Tibial artery (tissue), 4 donors: ENCODE measurements at regions not wholly inside any gene's neighbourhood (a gene's known extent, or its start where the extent isn't known, plus 50 kb on each side); places are given as distances from the start of the nearest gene placed in this dataset.

Experiments
- DNase-seq, 2 donors: peaks; one replicate each; pipeline ENCODE4 v3.0.0-alpha.2; 2019
- H3K27ac ChIP-seq, 2 donors: fragments of 200-600 bp; sonication (generic) in 1 of 2; 1 replicate in 1 of 2; 2 replicates in 1 of 2; pipeline ENCODE4 v1.5.1; 2018 to 2019; ENCODE audit warnings: mild to moderate bottlenecking in 1 of 2
- H3K27me3 ChIP-seq, 2 donors: fragments of 200-600 bp; sonication (generic) in 1 of 2; one replicate each; pipeline versions ENCODE4 v1.5.1 to v1.6.0; 2016 to 2019
- H3K36me3 ChIP-seq, 3 donors: fragments of 200-600 bp; sonication (generic) in 2 of 3; one replicate each; pipeline ENCODE4 v1.5.1; 2016 to 2019; ENCODE audit warnings: mild to moderate bottlenecking in 2 of 3
- H3K4me1 ChIP-seq, 4 donors: fragments of 200-600 bp; sonication (generic) in 2 of 4; 1 replicate in 3 of 4; 2 replicates in 1 of 4; pipeline ENCODE4 v1.5.1; 2016 to 2019
- H3K4me3 ChIP-seq, 2 donors: fragments of 200-600 bp; sonication (generic) in 1 of 2; 1 replicate in 1 of 2; 2 replicates in 1 of 2; pipeline ENCODE4 v1.5.1; 2018 to 2019; ENCODE audit warnings: mild to moderate bottlenecking in 2 of 2
- H3K9me3 ChIP-seq, 3 donors: fragments of 200-600 bp; sonication (generic) in 1 of 3; one replicate each; pipeline ENCODE4 v1.5.1; 2016 to 2019
- CTCF ChIP-seq, 2 experiments: fragments of 200-600 bp in 1 of 2; fragments of 450-650 bp in 1 of 2; IDR thresholded peaks; one replicate each; pipeline ENCODE4 v1.5.1; 2017 to 2019; ENCODE audit warnings: antibody characterized with exemption in 2 of 2, mild to moderate bottlenecking in 1 of 2, moderate library complexity in 1 of 2
- intact Hi-C: fragments of 100-400 bp; cut with DNase I; formaldehyde crosslinking; loops from one replicate; pipeline ENCODE4 v1.15.0; 2023; ENCODE audit warnings: low total_unique reads

DNA sequence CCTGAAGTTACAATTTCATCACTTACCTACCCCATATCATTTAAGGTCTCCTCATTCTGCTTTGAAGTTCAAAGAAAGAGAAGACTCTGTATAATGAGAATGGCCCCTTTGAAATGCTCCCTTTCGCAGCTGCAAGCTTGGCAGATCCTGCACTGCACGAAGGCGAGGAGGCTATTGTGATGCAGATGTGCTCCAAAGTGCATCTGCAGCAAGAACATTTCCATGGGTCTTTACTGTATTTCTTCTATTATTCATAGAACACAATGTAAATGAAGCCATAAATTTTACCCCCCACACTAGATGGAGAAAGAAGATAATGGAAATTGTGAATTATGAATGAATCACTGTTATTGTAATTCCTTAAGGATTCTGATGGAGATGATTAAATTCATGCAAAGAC lies 178.7 kb downstream of the CHD9NB start:
- intact Hi-C loops, result no loop called here
- no peak for TF ChIP-seq CTCF (IDR thresholded peaks at IDR 0.05)
- H3K4me3 ChIP-seq, result no peak overlapping the region
- no peaks in the 10 kb centered on the region for H3K9me3 ChIP-seq
- no peaks in the 10 kb centered on the region for H3K4me1 ChIP-seq
- H3K27me3 ChIP-seq, result no peaks in the 10 kb centered on the region
- no peak for DNase-seq
- H3K36me3 ChIP-seq, result no peaks in the 10 kb centered on the region
- no peak overlapping the region for H3K27ac ChIP-seq

DNA sequence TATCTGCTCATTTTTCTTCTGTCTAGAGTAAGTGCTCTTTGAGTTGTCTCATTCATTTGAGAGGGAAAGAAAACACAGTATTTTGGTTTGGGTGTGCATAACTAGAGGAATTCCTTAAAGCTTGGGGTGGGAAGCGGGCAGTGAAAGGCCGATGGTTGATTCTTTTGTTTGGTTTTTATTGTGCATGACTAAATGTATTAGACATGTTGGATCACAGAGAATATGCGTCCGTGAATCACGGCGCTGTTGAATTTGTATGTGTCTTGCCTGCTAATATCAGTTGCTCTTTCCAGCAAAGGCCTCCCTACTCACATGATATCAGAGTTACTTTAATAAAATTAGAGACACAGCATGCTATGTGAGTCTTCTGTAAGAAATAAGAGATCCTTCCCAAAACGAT lies 180.0 kb downstream of the CHD9NB start:
- no peaks in the 10 kb centered on the region for H3K9me3 ChIP-seq
- no peak for DNase-seq
- H3K36me3 ChIP-seq, result no peaks in the 10 kb centered on the region
- no peak for TF ChIP-seq CTCF (IDR thresholded peaks at IDR 0.05)
- intact Hi-C loops, result no loop called here
- no peak overlapping the region for H3K27ac ChIP-seq
- H3K27me3 ChIP-seq, result no peaks in the 10 kb centered on the region
- H3K4me3 ChIP-seq, result no peak overlapping the region
- no peaks in the 10 kb centered on the region for H3K4me1 ChIP-seq

DNA sequence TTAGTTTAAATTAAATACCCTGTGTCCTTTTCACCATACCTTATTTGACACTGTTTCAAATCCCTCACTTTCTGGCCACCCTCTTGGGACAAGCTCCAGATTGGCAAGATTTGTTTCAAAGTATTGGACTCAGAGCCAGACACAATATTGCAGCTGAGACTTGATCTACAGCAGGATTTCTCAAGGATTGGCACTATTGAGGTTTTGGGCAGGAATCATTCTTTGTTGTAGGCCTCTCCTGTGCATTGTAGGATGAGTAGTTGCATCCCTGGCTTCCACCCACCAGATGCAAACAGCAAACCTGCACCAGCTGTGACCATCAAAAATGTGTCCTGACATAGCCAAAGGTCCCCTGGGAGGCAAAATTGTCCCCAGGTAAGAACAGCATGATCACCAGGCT lies 181.2 kb downstream of the CHD9NB start:
- intact Hi-C loops, result no loop called here
- H3K27ac ChIP-seq, result no peak overlapping the region
- H3K4me1 ChIP-seq, result no peaks in the 10 kb centered on the region
- H3K4me3 ChIP-seq, result no peak overlapping the region
- no peak for TF ChIP-seq CTCF (IDR thresholded peaks at IDR 0.05)
- no peak for DNase-seq
- H3K27me3 ChIP-seq, result no peaks in the 10 kb centered on the region
- H3K36me3 ChIP-seq, result no peaks in the 10 kb centered on the region
- H3K9me3 ChIP-seq, result no peaks in the 10 kb centered on the region

DNA sequence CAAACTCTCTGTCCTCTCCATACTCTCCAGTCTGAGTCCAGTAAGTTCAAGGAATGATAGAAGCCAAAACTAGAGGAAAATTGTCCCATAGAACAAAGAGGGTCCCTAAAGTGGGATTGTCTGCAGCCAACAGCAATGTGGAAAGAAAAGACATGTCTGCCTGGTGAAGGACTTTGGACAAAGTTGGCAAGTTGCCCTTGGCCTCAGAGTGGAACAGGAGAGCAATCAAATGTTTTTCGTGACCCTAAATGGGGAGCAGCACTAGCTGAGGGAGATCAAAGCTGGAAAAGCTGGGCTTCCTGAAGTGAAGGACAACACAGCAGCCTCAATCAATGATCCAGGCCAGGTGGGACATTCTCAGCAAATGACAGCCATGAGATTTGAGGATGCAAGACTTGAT lies 183.5 kb downstream of the CHD9NB start:
- no peak for DNase-seq
- Histone ChIP-seq H3K27ac (no peak overlapping the region), H3K27me3 (no peaks in the 10 kb centered on the region), H3K4me1 (no peaks in the 10 kb centered on the region), H3K36me3 (no peaks in the 10 kb centered on the region), H3K4me3 (no peak overlapping the region), H3K9me3 (no peaks in the 10 kb centered on the region)
- intact Hi-C loops, result no loop called here
- TF ChIP-seq CTCF (IDR thresholded peaks at IDR 0.05), result no peak

DNA sequence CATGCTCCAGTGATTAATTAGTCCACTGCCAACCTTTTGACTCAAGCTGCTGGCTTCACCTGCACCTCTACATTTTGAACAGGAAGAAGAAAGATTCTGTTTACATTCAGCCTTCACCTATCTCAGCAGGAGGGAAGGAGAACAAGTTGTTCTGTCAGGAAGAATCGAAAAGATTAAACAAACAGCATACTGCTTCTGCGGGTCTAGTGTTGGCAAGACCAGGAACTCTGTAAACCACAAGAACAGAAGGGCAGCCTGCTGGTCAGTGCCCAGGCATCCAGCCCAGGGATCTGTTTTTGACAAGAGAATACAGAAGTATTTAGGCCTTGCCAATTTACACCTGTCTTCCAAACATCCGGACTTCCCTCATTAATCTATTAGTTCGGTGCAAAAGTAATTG lies 189.7 kb downstream of the CHD9NB start:
- Histone ChIP-seq H3K9me3 (no peaks in the 10 kb centered on the region), H3K27me3 (no peaks in the 10 kb centered on the region), H3K4me3 (no peak overlapping the region), H3K36me3 (no peaks in the 10 kb centered on the region), H3K27ac (no peak overlapping the region), H3K4me1 (no peaks in the 10 kb centered on the region)
- no peak for DNase-seq
- TF ChIP-seq CTCF (IDR thresholded peaks at IDR 0.05), result no peak
- intact Hi-C loops, result no loop called here

- DNase-seq, result no peak
- Histone ChIP-seq H3K27ac (no peak overlapping the region), H3K36me3 (no peaks in the 10 kb centered on the region), H3K4me1 (no peaks in the 10 kb centered on the region), H3K9me3 (no peaks in the 10 kb centered on the region), H3K4me3 (no peak overlapping the region), H3K27me3 (no peaks in the 10 kb centered on the region)
- intact Hi-C loops, result no loop called here
- TF ChIP-seq CTCF (IDR thresholded peaks at IDR 0.05), result no peak
Measured at GRCh38 chr16:52861614-52862022, 191.1 kb downstream of the CHD9NB start.
